HCT116 (cell line): ENCODE measurements at regions not wholly inside any gene's neighbourhood (a gene's known extent, or its start where the extent isn't known, plus 50 kb on each side); places are given as distances from the start of the nearest gene placed in this dataset.

ENCODE experiments used
- ATAC-seq: fragments of 200-7000 bp; cut with Tn5 transposase; 2 replicates; pipeline ENCODE4 v1.9.1; 2020; ENCODE audit warnings: mild to moderate bottlenecking, moderate library complexity
- BruUV-seq: library from RNA; stranded (reverse); fragments of 400-500 nt; replicated peaks from 2 replicates; lab custom pipeline; 2021; lab: Mats Ljungman, UMichigan
- CTCF ChIA-PET: fragments of 300-600 bp; sonication (Branson Sonifier 250); formaldehyde crosslinking; loops from one replicate; lab custom pipeline; 2021; ENCODE audit warnings: antibody characterized with exemption; lab: Charles Lee
- POLR2A ChIA-PET: fragments of 300-600, 350-600 bp; sonication (Branson Sonifier 250); formaldehyde crosslinking; loops from one replicate; lab custom pipeline; 2021; ENCODE audit warnings: antibody characterized with exemption; lab: Charles Lee
- RAD21 ChIA-PET, 2 experiments: fragments of 300-600 bp; sonication (Branson Sonifier 250); formaldehyde crosslinking; loops; one replicate each; lab custom pipeline; 2023; ENCODE audit warnings: low total read pairs in 2 of 2; ENCODE audit not compliant: uncharacterized antibody in 2 of 2, unreplicated experiment in 2 of 2, low non-redundant PET in 1 of 2; lab: Charles Lee
- DNase-seq: peaks from one replicate; pipeline ENCODE4 v3.0.0-alpha.2; 2010; ENCODE audit warnings: low read depth, low spot score
- H2AFZ ChIP-seq: fragments of 200-600 bp; shearing (Covaris generic), sonication (generic); 2 replicates; pipeline ENCODE4 v1.6.1; 2017; ENCODE audit warnings: low read depth, mixed run types, mixed read lengths, antibody characterized with exemption, low read length; ENCODE audit not compliant: poor library complexity, severe bottlenecking
- H3K27ac ChIP-seq: 2 replicates; pipeline ENCODE4 v1.5.1; 2012; ENCODE audit warnings: low read depth, low read length
- H3K27me3 ChIP-seq: fragments of 200-600 bp; sonication (generic); 2 replicates; pipeline ENCODE4 v1.6.1; 2016; ENCODE audit warnings: mixed run types, low read length, mixed read lengths; ENCODE audit not compliant: insufficient read depth
- H3K36me3 ChIP-seq, 2 experiments: fragments of 200-500 bp in 1 of 2; fragments of 200-600 bp in 1 of 2; sonication (Bioruptor generic) in 1 of 2; sonication (generic) in 1 of 2; 2 replicates each; pipeline versions ENCODE4 v1.5.1 to v1.6.1; 2014 to 2016; ENCODE audit warnings: low read length in 2 of 2, inconsistent platforms in 1 of 2, mixed read lengths in 1 of 2, mixed run types in 1 of 2; ENCODE audit not compliant: insufficient read depth in 2 of 2, control insufficient read depth in 1 of 2
- H3K4me1 ChIP-seq, 2 experiments: fragments of 200-600 bp in 1 of 2; sonication (generic) in 1 of 2; 2 replicates each; pipeline versions ENCODE4 v1.5.1 to v1.6.1; 2012 to 2017; ENCODE audit warnings: low read length in 2 of 2, inconsistent platforms in 1 of 2, mild to moderate bottlenecking in 1 of 2, mixed read lengths in 1 of 2, mixed run types in 1 of 2, moderate library complexity in 1 of 2; ENCODE audit not compliant: insufficient read depth in 2 of 2, control insufficient read depth in 1 of 2
- H3K4me2 ChIP-seq: fragments of 200-600 bp; sonication (generic); 2 replicates; pipeline ENCODE4 v1.6.1; 2017; ENCODE audit warnings: mixed run types, low read length, mixed read lengths
- H3K4me3 ChIP-seq, 2 experiments: fragments of 200-600 bp in 1 of 2; sonication (generic) in 1 of 2; replicated peaks in 1 of 2; 2 replicates each; pipeline ENCODE4 v1.5.1; 2011 to 2016; ENCODE audit warnings: low read length in 2 of 2, control low read depth in 1 of 2, low read depth in 1 of 2, mild to moderate bottlenecking in 1 of 2, mixed read lengths in 1 of 2, mixed run types in 1 of 2
- H3K79me2 ChIP-seq: fragments of 200-600 bp; sonication (generic); 2 replicates; pipeline ENCODE4 v1.6.1; 2017; ENCODE audit warnings: mild to moderate bottlenecking, mixed run types, low read length, moderate library complexity, mixed read lengths; ENCODE audit not compliant: insufficient read depth
- H3K9ac ChIP-seq: fragments of 200-600 bp; sonication (generic); 2 replicates; pipeline ENCODE4 v1.6.1; 2016; ENCODE audit warnings: low read length, mixed read lengths
- H3K9me2 ChIP-seq: fragments of 200-600 bp; sonication (generic), shearing (Covaris generic); 2 replicates; pipeline ENCODE4 v1.6.1; 2017; ENCODE audit warnings: mixed run types, mild to moderate bottlenecking, moderate library complexity; ENCODE audit not compliant: insufficient read depth
- H3K9me3 ChIP-seq, 2 experiments: fragments of 200-500 bp in 1 of 2; fragments of 200-600 bp in 1 of 2; sonication (Bioruptor generic) in 1 of 2; sonication (generic) in 1 of 2; 2 replicates each; pipeline ENCODE4 v1.6.1; 2014 to 2017; ENCODE audit warnings: low read length in 2 of 2, mixed read lengths in 2 of 2, inconsistent platforms in 1 of 2, low read depth in 1 of 2, mild to moderate bottlenecking in 1 of 2, mixed run types in 1 of 2, moderate library complexity in 1 of 2; ENCODE audit not compliant: control insufficient read depth in 1 of 2, insufficient read depth in 1 of 2
- H4K20me1 ChIP-seq: fragments of 200-600 bp; sonication (generic), shearing (Covaris generic); 2 replicates; pipeline ENCODE4 v1.6.1; 2017; ENCODE audit warnings: mixed run types, mild to moderate bottlenecking, moderate library complexity; ENCODE audit not compliant: insufficient read depth
- CBX3 ChIP-seq: IDR thresholded peaks from 2 replicates; pipeline ENCODE4 v1.6.1; 2012; ENCODE audit warnings: low read depth
- CEBPB ChIP-seq: IDR thresholded peaks from 2 replicates; pipeline ENCODE4 v1.6.1; 2012; ENCODE audit warnings: low read depth
- EZH2phosphoT487 ChIP-seq: fragments of 200-600 bp; IDR thresholded peaks from 2 replicates; pipeline ENCODE4 v1.6.1; 2018; ENCODE audit warnings: antibody characterized with exemption, borderline replicate concordance
- MAX ChIP-seq: IDR thresholded peaks from 2 replicates; pipeline ENCODE4 v1.6.1; 2012
- POLR2A ChIP-seq: IDR thresholded peaks from 2 replicates; pipeline ENCODE4 v1.7.0; 2011; ENCODE audit warnings: borderline replicate concordance; ENCODE audit not compliant: insufficient read depth, insufficient read length; ENCODE audit errors: extremely low read depth
- REST ChIP-seq: IDR thresholded peaks from 2 replicates; pipeline ENCODE4 v1.6.1; 2012; ENCODE audit warnings: low read depth
- SIN3A ChIP-seq: IDR thresholded peaks from 2 replicates; pipeline ENCODE4 v1.6.1; 2012; ENCODE audit warnings: low read depth
- SP1 ChIP-seq: IDR thresholded peaks from 2 replicates; pipeline ENCODE4 v1.6.1; 2012; ENCODE audit warnings: low read depth
- SRF ChIP-seq: IDR thresholded peaks from 2 replicates; pipeline ENCODE4 v1.6.1; 2012; ENCODE audit warnings: low read depth
- ZBTB33 ChIP-seq: IDR thresholded peaks from 2 replicates; pipeline ENCODE4 v1.6.1; 2011; ENCODE audit warnings: mild to moderate bottlenecking, low read length, moderate library complexity; ENCODE audit not compliant: insufficient replicate concordance; ENCODE audit errors: extremely low read depth
- intact Hi-C: fragments of 100-400 bp; cut with micrococcal nuclease; formaldehyde crosslinking; loops from 2 replicates; pipeline ENCODE4 v1.10.0; 2022

GRCh38 chr18:75880266-75880665, 452.8 kb upstream of the SMIM21 start:
- BruUV-seq = no TSS peak
- Histone ChIP-seq H4K20me1 (no peaks in the 10 kb centered on the region), H2AFZ (no peak overlapping the region), H3K4me3 (no peak overlapping the region), H3K4me2 (no peak overlapping the region), H3K27ac (no peak overlapping the region), H3K27me3 (no peaks in the 10 kb centered on the region), H3K9me2 (no peaks in the 10 kb centered on the region), H3K9ac (no peak overlapping the region), H3K4me1 (no peaks in the 10 kb centered on the region), H3K79me2 (no peaks in the 10 kb centered on the region), H3K9me3 (no peaks in the 10 kb centered on the region)
- RAD21 ChIA-PET = no interaction called here
- intact Hi-C loops = no loop called here
- CTCF ChIA-PET = no interaction called here
- ATAC-seq = no peak
- POLR2A ChIA-PET = no interaction called here
- TF ChIP-seq CBX3 (no peak), SIN3A (no peak), MAX (no peak), SRF (no peak), REST (no peak), CEBPB (no peak), EZH2phosphoT487 (no peak), ZBTB33 (no peak), SP1 (no peak), POLR2A (no peak)
- TF ChIP-seq, all 23 proteins: peak for 0
- no peaks in the 10 kb centered on the region for H3K36me3 ChIP-seq
- no peak for DNase-seq
